ENCODE measurements at regions not wholly inside any gene's neighbourhood (a gene's known extent, or its start where the extent isn't known, plus 50 kb on each side); places are given as distances from the start of the nearest gene placed in this dataset.

DNA sequence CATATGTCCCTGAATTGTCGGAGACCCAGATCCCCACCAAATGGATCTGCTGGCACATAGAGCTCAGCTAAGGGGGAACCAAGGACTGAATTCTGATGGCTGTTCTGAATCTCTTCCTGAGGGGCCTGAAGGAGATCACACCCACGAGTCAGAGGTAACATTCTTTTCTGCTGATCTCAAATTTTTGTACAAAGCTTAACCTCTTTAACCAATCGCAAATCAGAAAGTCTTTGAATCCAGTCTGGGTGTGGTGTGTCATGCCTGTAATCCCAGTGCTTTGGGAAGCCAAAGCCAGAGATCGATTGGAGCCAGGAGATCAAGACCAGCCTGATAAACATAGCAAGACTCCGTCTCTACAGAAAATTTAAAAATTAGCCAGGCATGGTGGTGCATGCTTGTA lies 62.8 kb upstream of the PRRC2C start:
- BruUV-seq (replicated peaks): no TSS peak
- peak overlapping the region; percentile 52 for H2AFZ ChIP-seq (ENCODE audit: low read depth, low read length)
- no peak overlapping the region for H3K4me3 ChIP-seq (replicated peaks in 1 of 3; ENCODE audit: insufficient read depth in 1 of 3, low read depth in 1 of 3, low read length in 3 of 3)
- H3K9ac ChIP-seq (replicated peaks; ENCODE audit: extremely low read depth, insufficient read depth, low read length): no peak overlapping the region
- H3K36me3 ChIP-seq (ENCODE audit: control insufficient read depth in 2 of 2, extremely low read depth in 1 of 2, insufficient read depth in 2 of 2, low read length in 2 of 2): no peaks in the 10 kb centered on the region
- POLR2A ChIA-PET: no interaction called here
- peak overlapping the region; percentile 26 for H3K4me2 ChIP-seq (ENCODE audit: insufficient read depth, low read length)
- no peaks in the 10 kb centered on the region for H3K27me3 ChIP-seq (ENCODE audit: control insufficient read depth in 2 of 2, insufficient read depth in 2 of 2, low read length in 2 of 2)
- H3K27ac ChIP-seq (ENCODE audit: insufficient read depth, low read depth, low read length): no peak overlapping the region
- peaks cover 5% of the 10 kb centered on the region for H3K4me1 ChIP-seq (ENCODE audit: control insufficient read depth, extremely low read depth, insufficient read depth, low read length)
- no peaks in the 10 kb centered on the region for H4K20me1 ChIP-seq (replicated peaks; ENCODE audit: control insufficient read depth, extremely low read depth, insufficient read depth, low read length)
- TF ChIP-seq, protein P1, sequence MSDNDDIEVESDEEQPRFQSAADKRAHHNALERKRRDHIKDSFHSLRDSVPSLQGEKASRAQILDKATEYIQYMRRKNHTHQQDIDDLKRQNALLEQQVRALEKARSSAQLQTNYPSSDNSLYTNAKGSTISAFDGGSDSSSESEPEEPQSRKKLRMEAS (IDR thresholded peaks at IDR 0.05; ENCODE audit: insufficient read depth, insufficient read length): no peak
- TF ChIP-seq FOS (IDR thresholded peaks at IDR 0.05; ENCODE audit: borderline replicate concordance, insufficient read depth, low read length): no peak
- TF ChIP-seq, protein P2, sequence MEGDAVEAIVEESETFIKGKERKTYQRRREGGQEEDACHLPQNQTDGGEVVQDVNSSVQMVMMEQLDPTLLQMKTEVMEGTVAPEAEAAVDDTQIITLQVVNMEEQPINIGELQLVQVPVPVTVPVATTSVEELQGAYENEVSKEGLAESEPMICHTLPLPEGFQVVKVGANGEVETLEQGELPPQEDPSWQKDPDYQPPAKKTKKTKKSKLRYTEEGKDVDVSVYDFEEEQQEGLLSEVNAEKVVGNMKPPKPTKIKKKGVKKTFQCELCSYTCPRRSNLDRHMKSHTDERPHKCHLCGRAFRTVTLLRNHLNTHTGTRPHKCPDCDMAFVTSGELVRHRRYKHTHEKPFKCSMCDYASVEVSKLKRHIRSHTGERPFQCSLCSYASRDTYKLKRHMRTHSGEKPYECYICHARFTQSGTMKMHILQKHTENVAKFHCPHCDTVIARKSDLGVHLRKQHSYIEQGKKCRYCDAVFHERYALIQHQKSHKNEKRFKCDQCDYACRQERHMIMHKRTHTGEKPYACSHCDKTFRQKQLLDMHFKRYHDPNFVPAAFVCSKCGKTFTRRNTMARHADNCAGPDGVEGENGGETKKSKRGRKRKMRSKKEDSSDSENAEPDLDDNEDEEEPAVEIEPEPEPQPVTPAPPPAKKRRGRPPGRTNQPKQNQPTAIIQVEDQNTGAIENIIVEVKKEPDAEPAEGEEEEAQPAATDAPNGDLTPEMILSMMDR (IDR thresholded peaks at IDR 0.05; ENCODE audit: extremely low read depth in 1 of 2, insufficient read depth in 1 of 2, low read depth in 1 of 2, low read length in 2 of 2): no peak
- TF ChIP-seq GATA2 (IDR thresholded peaks at IDR 0.05; ENCODE audit: insufficient read depth, insufficient read length, low read depth, low read length): no peak
- no peak for TF ChIP-seq EZH2 (IDR thresholded peaks at IDR 0.05; ENCODE audit: borderline replicate concordance, low read depth, low read length, severe bottlenecking)
- TF ChIP-seq POLR2A (IDR thresholded peaks at IDR 0.05; ENCODE audit: low read depth, low read length): no peak
- no peak for TF ChIP-seq POLR2AphosphoS5 (IDR thresholded peaks at IDR 0.05; ENCODE audit: insufficient read depth, low read depth, low read length)
- no peak for TF ChIP-seq MYC (IDR thresholded peaks at IDR 0.05; ENCODE audit: low read depth, low read length)
- no peak for TF ChIP-seq JUN (IDR thresholded peaks at IDR 0.05; ENCODE audit: borderline replicate concordance, insufficient read depth, insufficient read length, low read depth)
- CTCF ChIA-PET: no interaction called here
- intact Hi-C loops (cut with micrococcal nuclease): no loop called here
- H3K9me1 ChIP-seq (replicated peaks; ENCODE audit: control insufficient read depth, extremely low read depth, insufficient read depth, low read length): no peaks in the 10 kb centered on the region
- no peaks in the 10 kb centered on the region for H3K9me3 ChIP-seq (replicated peaks; ENCODE audit: control insufficient read depth, insufficient read depth, low read length)
- DNase-seq (ENCODE audit: low read depth, low spot score): peak; percentile 21
- dilution Hi-C loops (cut with MboI; ENCODE audit: extremely low pct_ligation_motif_present, low sequenced_read_pairs): no loop called here
- H3K79me2 ChIP-seq (ENCODE audit: control insufficient read depth, insufficient read depth, low read length): no peaks in the 10 kb centered on the region
- FAIRE-seq: peak; percentile 64
